ENCODE measurements at regions not wholly inside any gene's neighbourhood (a gene's known extent, or its start where the extent isn't known, plus 50 kb on each side); places are given as distances from the start of the nearest gene placed in this dataset.

- no peak for FAIRE-seq
Measured at GRCh38 chr7:81606078-81606863, 163.6 kb downstream of the HGF start.

GRCh38 chr7:81605493-81605892 lies 164.4 kb downstream of the HGF start:
- FAIRE-seq: no peak

GRCh38 chr7:81604808-81605174 lies 165.1 kb downstream of the HGF start:
- no peak for FAIRE-seq

- no peak for FAIRE-seq
Measured at GRCh38 chr7:81604075-81604807, 165.6 kb downstream of the HGF start.

GRCh38 chr7:81600608-81601007 lies 169.2 kb downstream of the HGF start:
- FAIRE-seq: peak; percentile 95

- no peak for FAIRE-seq
Measured at GRCh38 chr7:81598951-81599350, 170.9 kb downstream of the HGF start.

- no peak for FAIRE-seq
Measured at GRCh38 chr7:81594767-81595166, 175.1 kb downstream of the HGF start.

GRCh38 chr7:81590131-81590530 lies 179.7 kb downstream of the HGF start:
- no peak for FAIRE-seq

- no peak for FAIRE-seq
Measured at GRCh38 chr7:81584667-81585066, 185.2 kb downstream of the HGF start.

- no peak for FAIRE-seq
Measured at GRCh38 chr7:81583882-81584533, 185.8 kb downstream of the HGF start.

GRCh38 chr7:81583090-81583489 lies 186.8 kb downstream of the HGF start:
- no peak for FAIRE-seq

GRCh38 chr7:81577642-81578340 lies 192.1 kb downstream of the HGF start:
- peak; percentile 62 for FAIRE-seq

GRCh38 chr7:81574723-81575326 lies 195.0 kb downstream of the HGF start:
- peak; percentile 88 for FAIRE-seq

GRCh38 chr7:81573932-81574331 lies 195.9 kb downstream of the HGF start:
- no peak for FAIRE-seq

- FAIRE-seq: no peak
Measured at GRCh38 chr7:81573128-81573527, 196.7 kb downstream of the HGF start.

GRCh38 chr7:81562581-81562980 lies 207.3 kb downstream of the HGF start:
- FAIRE-seq: peak; percentile 97

- FAIRE-seq: no peak
Measured at GRCh38 chr7:81560708-81561107, 209.1 kb downstream of the HGF start.

- FAIRE-seq: no peak
Measured at GRCh38 chr7:81549484-81550016, 220.3 kb downstream of the HGF start.

- FAIRE-seq: no peak
Measured at GRCh38 chr7:81534996-81535395, 234.9 kb downstream of the HGF start.

- no peak for FAIRE-seq
Measured at GRCh38 chr7:81534446-81534845, 235.4 kb downstream of the HGF start.

- peak; percentile 48 for FAIRE-seq
Measured at GRCh38 chr7:81533931-81534330, 235.9 kb downstream of the HGF start.

- FAIRE-seq: no peak
Measured at GRCh38 chr7:81533426-81533825, 236.4 kb downstream of the HGF start.

- FAIRE-seq: no peak
Measured at GRCh38 chr7:81529785-81530184, 240.1 kb downstream of the HGF start.
